DND-41 (cell line): ENCODE measurements at regions not wholly inside any gene's neighbourhood (a gene's known extent, or its start where the extent isn't known, plus 50 kb on each side); places are given as distances from the start of the nearest gene placed in this dataset.

Source experiments
- EZH2 ChIP-seq: IDR thresholded peaks from 3 replicates; pipeline ENCODE4 v1.6.1; 2012; ENCODE audit warnings: borderline replicate concordance, low read depth, mild to moderate bottlenecking, moderate library complexity, low read length, inconsistent platforms; ENCODE audit not compliant: severe bottlenecking
- TF ChIP-seq, protein P1 (sequence below): IDR thresholded peaks from 2 replicates; pipeline ENCODE4 v1.5.1; 2012; ENCODE audit warnings: borderline replicate concordance, low read length, moderate library complexity, mild to moderate bottlenecking; ENCODE audit not compliant: poor library complexity, severe bottlenecking; ENCODE audit errors: extremely low read depth

- TF ChIP-seq, protein P1, sequence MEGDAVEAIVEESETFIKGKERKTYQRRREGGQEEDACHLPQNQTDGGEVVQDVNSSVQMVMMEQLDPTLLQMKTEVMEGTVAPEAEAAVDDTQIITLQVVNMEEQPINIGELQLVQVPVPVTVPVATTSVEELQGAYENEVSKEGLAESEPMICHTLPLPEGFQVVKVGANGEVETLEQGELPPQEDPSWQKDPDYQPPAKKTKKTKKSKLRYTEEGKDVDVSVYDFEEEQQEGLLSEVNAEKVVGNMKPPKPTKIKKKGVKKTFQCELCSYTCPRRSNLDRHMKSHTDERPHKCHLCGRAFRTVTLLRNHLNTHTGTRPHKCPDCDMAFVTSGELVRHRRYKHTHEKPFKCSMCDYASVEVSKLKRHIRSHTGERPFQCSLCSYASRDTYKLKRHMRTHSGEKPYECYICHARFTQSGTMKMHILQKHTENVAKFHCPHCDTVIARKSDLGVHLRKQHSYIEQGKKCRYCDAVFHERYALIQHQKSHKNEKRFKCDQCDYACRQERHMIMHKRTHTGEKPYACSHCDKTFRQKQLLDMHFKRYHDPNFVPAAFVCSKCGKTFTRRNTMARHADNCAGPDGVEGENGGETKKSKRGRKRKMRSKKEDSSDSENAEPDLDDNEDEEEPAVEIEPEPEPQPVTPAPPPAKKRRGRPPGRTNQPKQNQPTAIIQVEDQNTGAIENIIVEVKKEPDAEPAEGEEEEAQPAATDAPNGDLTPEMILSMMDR: no peak
- no peak for TF ChIP-seq EZH2
Observed at GRCh38 chr10:28774051-28774995, 97.0 kb downstream of the BAMBI start.
